ENCODE measurements at regions not wholly inside any gene's neighbourhood (a gene's known extent, or its start where the extent isn't known, plus 50 kb on each side); places are given as distances from the start of the nearest gene placed in this dataset.
A peak's percentile ranks its signal among the peaks of the same experiment; 100 is the strongest.

GRCh38 chr14:82704218-82704617, 1170.6 kb upstream of the SEL1L start:
- TF ChIP-seq TAF1 (IDR thresholded peaks at IDR 0.05; ENCODE audit: borderline replicate concordance, low read depth, low read length) = no peak
- no peak for TF ChIP-seq POLR2A (IDR thresholded peaks at IDR 0.05; ENCODE audit: low read depth, low read length)
- TF ChIP-seq POLR2AphosphoS5 (IDR thresholded peaks at IDR 0.05; ENCODE audit: low read depth, low read length) = no peak
- FAIRE-seq = no peak
- no peak for DNase-seq (ENCODE audit: insufficient read length)

DNA sequence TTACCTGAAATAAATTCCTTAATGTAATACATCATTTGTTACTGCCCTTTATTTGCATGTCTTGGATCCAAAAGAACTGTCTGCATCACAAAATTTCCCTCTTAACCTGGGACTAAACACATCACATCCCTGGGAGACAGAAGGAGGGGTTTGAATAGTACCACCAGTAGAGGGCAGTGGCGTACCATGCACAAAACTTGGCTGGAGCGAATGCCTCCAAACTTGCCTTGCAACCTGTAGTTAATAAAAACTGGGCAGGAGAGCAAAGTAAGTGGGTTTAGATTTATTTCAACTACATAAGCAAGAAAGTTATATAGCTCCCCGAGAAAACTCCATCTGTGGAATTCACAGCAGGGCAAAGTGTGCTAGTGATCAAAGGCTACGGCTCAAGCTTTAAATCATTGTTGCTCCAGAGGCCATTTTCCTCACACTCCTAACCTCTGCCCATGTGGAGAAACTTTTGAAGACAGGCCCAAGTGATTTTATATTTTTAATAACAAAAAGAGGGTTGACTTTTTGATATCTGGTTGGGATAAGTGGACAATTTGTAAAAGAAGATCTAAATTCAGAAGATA, 1176.7 kb upstream of the SEL1L start:
- DNase-seq (ENCODE audit: insufficient read length) = peak; percentile 1
- no peak for FAIRE-seq
- TF ChIP-seq POLR2A (IDR thresholded peaks at IDR 0.05; ENCODE audit: low read depth, low read length) (no peak), TAF1 (IDR thresholded peaks at IDR 0.05; ENCODE audit: borderline replicate concordance, low read depth, low read length) (no peak), POLR2AphosphoS5 (IDR thresholded peaks at IDR 0.05; ENCODE audit: low read depth, low read length) (no peak)

DNA sequence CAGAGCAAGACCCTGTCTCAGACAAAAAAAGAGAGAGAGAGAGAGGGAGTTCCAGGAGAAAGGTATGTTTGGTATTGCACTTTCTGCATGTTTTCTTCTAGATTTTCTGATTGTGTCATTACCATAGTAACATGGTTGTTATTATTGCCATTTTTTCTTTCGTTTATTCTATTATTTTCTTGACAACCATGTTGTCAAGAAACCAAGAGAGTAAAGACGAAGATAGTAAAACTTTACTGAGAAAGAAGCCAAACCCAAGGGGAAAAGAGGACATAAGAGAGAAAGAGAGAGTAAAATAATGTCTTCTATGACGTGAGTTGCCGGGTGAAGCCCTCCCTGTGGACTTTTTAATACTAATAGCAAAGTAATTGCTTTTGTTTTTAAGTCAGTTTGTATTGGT, 1186.0 kb upstream of the SEL1L start:
- no peak for TF ChIP-seq TAF1 (IDR thresholded peaks at IDR 0.05; ENCODE audit: borderline replicate concordance, low read depth, low read length)
- no peak for TF ChIP-seq POLR2AphosphoS5 (IDR thresholded peaks at IDR 0.05; ENCODE audit: low read depth, low read length)
- no peak for TF ChIP-seq POLR2A (IDR thresholded peaks at IDR 0.05; ENCODE audit: low read depth, low read length)
- DNase-seq (ENCODE audit: insufficient read length) = no peak
- FAIRE-seq = no peak

DNA sequence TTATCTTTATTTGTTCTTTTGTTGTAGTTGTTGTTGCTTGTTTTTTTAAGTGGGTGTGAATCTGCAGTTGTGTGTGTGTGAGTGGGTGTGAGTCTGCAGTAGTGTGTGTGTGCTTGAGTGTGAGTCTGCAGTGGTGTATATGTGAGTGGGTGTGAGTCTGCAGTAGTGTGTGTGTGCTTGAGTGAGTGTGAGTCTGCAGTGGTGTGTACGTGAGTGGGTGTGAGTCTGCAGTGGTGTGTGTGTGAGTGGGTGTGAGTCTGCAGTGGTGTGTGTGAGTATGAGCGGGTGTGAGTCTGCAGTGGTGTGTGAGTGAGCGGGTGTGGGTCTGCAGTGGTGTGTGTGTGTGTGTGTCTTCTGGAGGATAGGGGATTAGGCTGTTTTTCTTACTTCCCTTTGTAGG, 1186.8 kb upstream of the SEL1L start:
- DNase-seq (ENCODE audit: insufficient read length) (no peak), FAIRE-seq (no peak)

GRCh38 chr14:82720946-82721345, 1187.3 kb upstream of the SEL1L start:
- FAIRE-seq (no peak), DNase-seq (ENCODE audit: insufficient read length) (no peak)
- TF ChIP-seq POLR2A (IDR thresholded peaks at IDR 0.05; ENCODE audit: low read depth, low read length) (no peak), POLR2AphosphoS5 (IDR thresholded peaks at IDR 0.05; ENCODE audit: low read depth, low read length) (no peak), TAF1 (IDR thresholded peaks at IDR 0.05; ENCODE audit: borderline replicate concordance, low read depth, low read length) (no peak)

More for the DNA sequence above, 1186.8 kb upstream of the SEL1L start:
- no peak for TF ChIP-seq POLR2AphosphoS5 (IDR thresholded peaks at IDR 0.05; ENCODE audit: low read depth, low read length)

GRCh38 chr14:82724316-82724715, 1190.7 kb upstream of the SEL1L start:
- FAIRE-seq = no peak
- no peak for DNase-seq (ENCODE audit: insufficient read length)
- TF ChIP-seq TAF1 (IDR thresholded peaks at IDR 0.05; ENCODE audit: borderline replicate concordance, low read depth, low read length) (no peak), POLR2AphosphoS5 (IDR thresholded peaks at IDR 0.05; ENCODE audit: low read depth, low read length) (no peak), POLR2A (IDR thresholded peaks at IDR 0.05; ENCODE audit: low read depth, low read length) (no peak)

GRCh38 chr14:82725213-82725612, 1191.6 kb upstream of the SEL1L start:
- no peak for FAIRE-seq
- DNase-seq (ENCODE audit: insufficient read length) = no peak
- TF ChIP-seq POLR2AphosphoS5 (IDR thresholded peaks at IDR 0.05; ENCODE audit: low read depth, low read length) (no peak), POLR2A (IDR thresholded peaks at IDR 0.05; ENCODE audit: low read depth, low read length) (no peak), TAF1 (IDR thresholded peaks at IDR 0.05; ENCODE audit: borderline replicate concordance, low read depth, low read length) (no peak)

- no peak for DNase-seq (ENCODE audit: insufficient read length)
- no peak for TF ChIP-seq POLR2AphosphoS5 (IDR thresholded peaks at IDR 0.05; ENCODE audit: low read depth, low read length)
- no peak for TF ChIP-seq POLR2A (IDR thresholded peaks at IDR 0.05; ENCODE audit: low read depth, low read length)
- no peak for TF ChIP-seq TAF1 (IDR thresholded peaks at IDR 0.05; ENCODE audit: borderline replicate concordance, low read depth, low read length)
- no peak for FAIRE-seq
These were observed 1197.9 kb upstream of the SEL1L start for GRCh38 chr14:82731526-82731925.

GRCh38 chr14:82740547-82740946, 1206.9 kb upstream of the SEL1L start:
- FAIRE-seq (no peak), DNase-seq (ENCODE audit: insufficient read length) (no peak)
- no peak for TF ChIP-seq TAF1 (IDR thresholded peaks at IDR 0.05; ENCODE audit: borderline replicate concordance, low read depth, low read length)
- no peak for TF ChIP-seq POLR2A (IDR thresholded peaks at IDR 0.05; ENCODE audit: low read depth, low read length)
- no peak for TF ChIP-seq POLR2AphosphoS5 (IDR thresholded peaks at IDR 0.05; ENCODE audit: low read depth, low read length)

- TF ChIP-seq POLR2A (IDR thresholded peaks at IDR 0.05; ENCODE audit: low read depth, low read length) = no peak
- no peak for TF ChIP-seq TAF1 (IDR thresholded peaks at IDR 0.05; ENCODE audit: borderline replicate concordance, low read depth, low read length)
- no peak for TF ChIP-seq POLR2AphosphoS5 (IDR thresholded peaks at IDR 0.05; ENCODE audit: low read depth, low read length)
- no peak for DNase-seq (ENCODE audit: insufficient read length)
- no peak for FAIRE-seq
These were observed 1221.8 kb upstream of the SEL1L start for GRCh38 chr14:82755476-82755875.

GRCh38 chr14:82755923-82756322, 1222.3 kb upstream of the SEL1L start:
- no peak for FAIRE-seq
- TF ChIP-seq POLR2AphosphoS5 (IDR thresholded peaks at IDR 0.05; ENCODE audit: low read depth, low read length) (no peak), TAF1 (IDR thresholded peaks at IDR 0.05; ENCODE audit: borderline replicate concordance, low read depth, low read length) (no peak), POLR2A (IDR thresholded peaks at IDR 0.05; ENCODE audit: low read depth, low read length) (no peak)
- no peak for DNase-seq (ENCODE audit: insufficient read length)

GRCh38 chr14:82757776-82758175, 1224.1 kb upstream of the SEL1L start:
- no peak for DNase-seq (ENCODE audit: insufficient read length)
- FAIRE-seq = no peak
- no peak for TF ChIP-seq TAF1 (IDR thresholded peaks at IDR 0.05; ENCODE audit: borderline replicate concordance, low read depth, low read length)
- TF ChIP-seq POLR2AphosphoS5 (IDR thresholded peaks at IDR 0.05; ENCODE audit: low read depth, low read length) = no peak
- no peak for TF ChIP-seq POLR2A (IDR thresholded peaks at IDR 0.05; ENCODE audit: low read depth, low read length)

GRCh38 chr14:82759656-82760055, 1226.0 kb upstream of the SEL1L start:
- FAIRE-seq (no peak), DNase-seq (ENCODE audit: insufficient read length) (no peak)
- no peak for TF ChIP-seq TAF1 (IDR thresholded peaks at IDR 0.05; ENCODE audit: borderline replicate concordance, low read depth, low read length)
- TF ChIP-seq POLR2AphosphoS5 (IDR thresholded peaks at IDR 0.05; ENCODE audit: low read depth, low read length) = no peak
- TF ChIP-seq POLR2A (IDR thresholded peaks at IDR 0.05; ENCODE audit: low read depth, low read length) = no peak
